ENCODE measurements at regions not wholly inside any gene's neighbourhood (a gene's known extent, or its start where the extent isn't known, plus 50 kb on each side); places are given as distances from the start of the nearest gene placed in this dataset.

GRCh38 chr12:3994500-3994899 lies 121.3 kb upstream of the PARP11 start:
- no peak for DNase-seq (ENCODE audit: low read depth in 2 of 2)

- no peak for DNase-seq (ENCODE audit: low read depth in 2 of 2)
These were observed 119.7 kb upstream of the PARP11 start for GRCh38 chr12:3992945-3993344.

GRCh38 chr12:3991798-3992580 lies 118.8 kb upstream of the PARP11 start:
- no peak for DNase-seq (ENCODE audit: low read depth in 2 of 2)

- DNase-seq (ENCODE audit: low read depth in 2 of 2), result no peak
These were observed 117.5 kb upstream of the PARP11 start for GRCh38 chr12:3990501-3991280.

GRCh38 chr12:3989218-3989550 lies 116.0 kb upstream of the PARP11 start:
- DNase-seq (ENCODE audit: low read depth in 2 of 2), result no peak

- no peak for DNase-seq (ENCODE audit: low read depth in 2 of 2)
These were observed 115.5 kb upstream of the PARP11 start for GRCh38 chr12:3988519-3989217.

- no peak for DNase-seq (ENCODE audit: low read depth in 2 of 2)
These were observed 114.4 kb upstream of the PARP11 start for GRCh38 chr12:3987571-3987970.

GRCh38 chr12:3980504-3981272 lies 107.5 kb upstream of the PARP11 start:
- no peak for DNase-seq (ENCODE audit: low read depth in 2 of 2)

GRCh38 chr12:3977621-3978020 lies 104.4 kb upstream of the PARP11 start:
- DNase-seq (ENCODE audit: low read depth in 2 of 2), result no peak

GRCh38 chr12:3976351-3976938 lies 103.2 kb upstream of the PARP11 start:
- no peak for DNase-seq (ENCODE audit: low read depth in 2 of 2)

- no peak for DNase-seq (ENCODE audit: low read depth in 2 of 2)
These were observed 102.5 kb upstream of the PARP11 start for GRCh38 chr12:3975652-3976051.

GRCh38 chr12:3974883-3975282 lies 101.7 kb upstream of the PARP11 start:
- DNase-seq (ENCODE audit: low read depth in 2 of 2), result no peak

- no peak for DNase-seq (ENCODE audit: low read depth in 2 of 2)
These were observed 100.9 kb upstream of the PARP11 start for GRCh38 chr12:3973973-3974644.

GRCh38 chr12:3973269-3973884 lies 100.2 kb upstream of the PARP11 start:
- DNase-seq (ENCODE audit: low read depth in 2 of 2), result no peak

- DNase-seq (ENCODE audit: low read depth in 2 of 2), result no peak
These were observed 99.4 kb upstream of the PARP11 start for GRCh38 chr12:3972576-3972975.

GRCh38 chr12:3968523-3968922 lies 95.3 kb upstream of the PARP11 start:
- DNase-seq (ENCODE audit: low read depth in 2 of 2), result no peak

GRCh38 chr12:3967556-3968160 lies 94.5 kb upstream of the PARP11 start:
- no peak for DNase-seq (ENCODE audit: low read depth in 2 of 2)

- DNase-seq (ENCODE audit: low read depth in 2 of 2), result no peak
These were observed 93.2 kb upstream of the PARP11 start for GRCh38 chr12:3966376-3966775.

GRCh38 chr12:3965046-3965445 lies 91.8 kb upstream of the PARP11 start:
- DNase-seq (ENCODE audit: low read depth in 2 of 2), result no peak

GRCh38 chr12:3964439-3964838 lies 91.2 kb upstream of the PARP11 start:
- no peak for DNase-seq (ENCODE audit: low read depth in 2 of 2)

Measured in stimulated activated CD4-positive, alpha-beta T cell treated with anti-CD3 and anti-CD28 coated beads, Interleukin-1b, Interleukin-23, amount 100 ng/mL, for 4 hours (primary cell).